ENCODE measurements at regions not wholly inside any gene's neighbourhood (a gene's known extent, or its start where the extent isn't known, plus 50 kb on each side); places are given as distances from the start of the nearest gene placed in this dataset.

DNA sequence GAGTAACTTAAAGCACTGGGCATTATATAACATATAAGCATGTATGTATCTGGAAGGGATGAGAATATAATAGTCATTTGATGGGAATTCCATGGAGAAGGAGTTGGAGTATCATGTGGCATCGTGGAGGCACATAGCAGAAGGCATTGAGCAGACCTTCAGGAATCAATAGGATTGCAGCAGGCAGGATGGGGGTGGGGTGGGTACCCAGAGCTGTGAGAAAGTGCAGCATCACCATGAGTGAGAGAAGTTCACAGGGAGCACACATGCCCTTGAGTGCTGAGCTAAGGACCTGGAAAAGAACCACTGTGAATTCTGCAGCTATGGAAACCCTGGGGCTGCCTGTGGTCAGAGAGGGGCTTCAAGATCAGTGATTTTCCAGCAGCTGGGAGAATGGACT is 57.3 kb downstream of the MED10 start:
- Histone ChIP-seq H3K36me3 (no peaks in the 10 kb centered on the region), H3K27ac (no peak overlapping the region), H3K4me1 (no peaks in the 10 kb centered on the region), H3K27me3 (no peaks in the 10 kb centered on the region), H3K4me3 (no peak overlapping the region), H3K9me3 (no peaks in the 10 kb centered on the region)
- DNase-seq: no peak
- TF ChIP-seq, protein P1, sequence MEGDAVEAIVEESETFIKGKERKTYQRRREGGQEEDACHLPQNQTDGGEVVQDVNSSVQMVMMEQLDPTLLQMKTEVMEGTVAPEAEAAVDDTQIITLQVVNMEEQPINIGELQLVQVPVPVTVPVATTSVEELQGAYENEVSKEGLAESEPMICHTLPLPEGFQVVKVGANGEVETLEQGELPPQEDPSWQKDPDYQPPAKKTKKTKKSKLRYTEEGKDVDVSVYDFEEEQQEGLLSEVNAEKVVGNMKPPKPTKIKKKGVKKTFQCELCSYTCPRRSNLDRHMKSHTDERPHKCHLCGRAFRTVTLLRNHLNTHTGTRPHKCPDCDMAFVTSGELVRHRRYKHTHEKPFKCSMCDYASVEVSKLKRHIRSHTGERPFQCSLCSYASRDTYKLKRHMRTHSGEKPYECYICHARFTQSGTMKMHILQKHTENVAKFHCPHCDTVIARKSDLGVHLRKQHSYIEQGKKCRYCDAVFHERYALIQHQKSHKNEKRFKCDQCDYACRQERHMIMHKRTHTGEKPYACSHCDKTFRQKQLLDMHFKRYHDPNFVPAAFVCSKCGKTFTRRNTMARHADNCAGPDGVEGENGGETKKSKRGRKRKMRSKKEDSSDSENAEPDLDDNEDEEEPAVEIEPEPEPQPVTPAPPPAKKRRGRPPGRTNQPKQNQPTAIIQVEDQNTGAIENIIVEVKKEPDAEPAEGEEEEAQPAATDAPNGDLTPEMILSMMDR (IDR thresholded peaks at IDR 0.05): no peak
- no peak for TF ChIP-seq POLR2A (IDR thresholded peaks at IDR 0.05)

DNA sequence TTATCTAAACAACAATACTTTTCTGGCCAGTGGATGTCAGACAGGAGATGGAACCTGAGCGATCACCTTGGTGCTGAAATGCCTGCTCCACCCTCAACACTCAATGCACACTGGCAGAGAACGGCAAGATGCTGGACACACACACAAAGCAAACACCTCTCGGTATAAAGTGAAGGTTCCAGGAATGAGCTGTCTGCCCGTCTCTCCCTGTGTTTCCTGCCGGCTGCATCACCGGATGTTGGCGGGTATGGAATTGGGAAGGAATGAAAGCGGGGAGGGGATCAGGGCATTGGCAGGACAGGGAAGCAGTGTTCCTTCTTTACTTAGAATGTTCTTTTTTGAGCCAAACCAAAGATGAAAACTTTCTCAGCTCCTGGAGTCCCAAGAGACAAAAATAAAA is 59.2 kb downstream of the MED10 start:
- no peak overlapping the region for H3K27ac ChIP-seq
- H3K9me3 ChIP-seq: no peaks in the 10 kb centered on the region
- no peak overlapping the region for H3K4me3 ChIP-seq
- TF ChIP-seq, protein P1 (IDR thresholded peaks at IDR 0.05): no peak
- no peak for TF ChIP-seq POLR2A (IDR thresholded peaks at IDR 0.05)
- no peaks in the 10 kb centered on the region for H3K4me1 ChIP-seq
- DNase-seq: no peak
- no peaks in the 10 kb centered on the region for H3K27me3 ChIP-seq
- no peaks in the 10 kb centered on the region for H3K36me3 ChIP-seq

GRCh38 chr5:6317116-6317798 is 61.1 kb downstream of the MED10 start:
- no peaks in the 10 kb centered on the region for H3K36me3 ChIP-seq
- H3K27ac ChIP-seq: no peak overlapping the region
- H3K4me3 ChIP-seq: no peak overlapping the region
- H3K4me1 ChIP-seq: no peaks in the 10 kb centered on the region
- H3K27me3 ChIP-seq: no peaks in the 10 kb centered on the region
- no peak for TF ChIP-seq POLR2A (IDR thresholded peaks at IDR 0.05)
- TF ChIP-seq, protein P1 (IDR thresholded peaks at IDR 0.05): no peak
- no peaks in the 10 kb centered on the region for H3K9me3 ChIP-seq
- no peak for DNase-seq

GRCh38 chr5:6315580-6315979 is 62.8 kb downstream of the MED10 start:
- DNase-seq: no peak
- Histone ChIP-seq H3K4me1 (no peaks in the 10 kb centered on the region), H3K4me3 (no peak overlapping the region), H3K27me3 (no peaks in the 10 kb centered on the region), H3K36me3 (no peaks in the 10 kb centered on the region), H3K9me3 (no peaks in the 10 kb centered on the region), H3K27ac (no peak overlapping the region)
- no peak for TF ChIP-seq POLR2A (IDR thresholded peaks at IDR 0.05)
- TF ChIP-seq, protein P1 (IDR thresholded peaks at IDR 0.05): no peak

GRCh38 chr5:6311568-6312501 is 66.5 kb downstream of the MED10 start:
- H3K9me3 ChIP-seq: no peaks in the 10 kb centered on the region
- DNase-seq: no peak
- TF ChIP-seq, protein P1 (IDR thresholded peaks at IDR 0.05): no peak
- no peak for TF ChIP-seq POLR2A (IDR thresholded peaks at IDR 0.05)

More at GRCh38 chr5:6311568-6312501, 66.5 kb downstream of the MED10 start:
- Histone ChIP-seq H3K27ac (no peak overlapping the region), H3K36me3 (no peaks in the 10 kb centered on the region), H3K4me3 (no peak overlapping the region), H3K27me3 (no peaks in the 10 kb centered on the region), H3K4me1 (no peaks in the 10 kb centered on the region)

Measured in Peyer's patch (tissue), 4 donors.